ENCODE measurements at regions not wholly inside any gene's neighbourhood (a gene's known extent, or its start where the extent isn't known, plus 50 kb on each side); places are given as distances from the start of the nearest gene placed in this dataset.

GRCh38 chr17:63196772-63197335 lies 230.8 kb downstream of the TANC2 start:
- Histone ChIP-seq H3K4me1 (ENCODE audit: low read length) (peaks cover 18% of the 10 kb centered on the region), H3K9ac (ENCODE audit: low read length) (no peak overlapping the region), H3K4me2 (ENCODE audit: low read length) (peak overlapping the region; percentile 61), H3K27ac (ENCODE audit: low read length) (no peak overlapping the region), H3K27me3 (ENCODE audit: low read depth, low read length) (no peaks in the 10 kb centered on the region), H3K9me3 (ENCODE audit: insufficient read depth, low read length) (no peaks in the 10 kb centered on the region), H4K20me1 (ENCODE audit: insufficient read depth, low read length) (no peaks in the 10 kb centered on the region), H3K4me3 (ENCODE audit: low read length) (peak overlapping the region; percentile 29), H3K79me2 (ENCODE audit: low read length) (no peaks in the 10 kb centered on the region), H3K36me3 (replicated peaks; ENCODE audit: low read depth, low read length) (no peaks in the 10 kb centered on the region), H2AFZ (ENCODE audit: low read depth, low read length) (peak overlapping the region; percentile 78)
- TF ChIP-seq EZH2phosphoT487 (IDR thresholded peaks at IDR 0.05; ENCODE audit: low read depth) (no peak), CTCF (IDR thresholded peaks at IDR 0.05; ENCODE audit: low read depth, low read length) (no peak)

- no peak overlapping the region for H3K4me3 ChIP-seq (ENCODE audit: low read length)
- no peak for TF ChIP-seq EZH2phosphoT487 (IDR thresholded peaks at IDR 0.05; ENCODE audit: low read depth)
- no peak for TF ChIP-seq CTCF (IDR thresholded peaks at IDR 0.05; ENCODE audit: low read depth, low read length)
- no peak overlapping the region for H3K9ac ChIP-seq (ENCODE audit: low read length)
- no peaks in the 10 kb centered on the region for H4K20me1 ChIP-seq (ENCODE audit: insufficient read depth, low read length)
- H3K27me3 ChIP-seq (ENCODE audit: low read depth, low read length), result no peaks in the 10 kb centered on the region
- H3K4me1 ChIP-seq (ENCODE audit: low read length), result no peaks in the 10 kb centered on the region
- H3K4me2 ChIP-seq (ENCODE audit: low read length), result no peak overlapping the region
- H3K27ac ChIP-seq (ENCODE audit: low read length), result no peak overlapping the region
- no peaks in the 10 kb centered on the region for H3K79me2 ChIP-seq (ENCODE audit: low read length)
- no peak overlapping the region for H2AFZ ChIP-seq (ENCODE audit: low read depth, low read length)
- no peaks in the 10 kb centered on the region for H3K36me3 ChIP-seq (replicated peaks; ENCODE audit: low read depth, low read length)
- H3K9me3 ChIP-seq (ENCODE audit: insufficient read depth, low read length), result no peaks in the 10 kb centered on the region
Observed at GRCh38 chr17:63203652-63204051, 237.6 kb downstream of the TANC2 start.

- Histone ChIP-seq H3K4me1 (ENCODE audit: low read length) (peaks cover 13% of the 10 kb centered on the region), H3K9me3 (ENCODE audit: insufficient read depth, low read length) (no peaks in the 10 kb centered on the region), H3K79me2 (ENCODE audit: low read length) (no peaks in the 10 kb centered on the region), H3K4me3 (ENCODE audit: low read length) (no peak overlapping the region), H3K9ac (ENCODE audit: low read length) (no peak overlapping the region), H4K20me1 (ENCODE audit: insufficient read depth, low read length) (no peaks in the 10 kb centered on the region), H3K4me2 (ENCODE audit: low read length) (no peak overlapping the region), H3K36me3 (replicated peaks; ENCODE audit: low read depth, low read length) (peaks cover 4% of the 10 kb centered on the region), H2AFZ (ENCODE audit: low read depth, low read length) (peak overlapping the region; percentile 29; the same call in 1 of the 2 replicates), H3K27me3 (ENCODE audit: low read depth, low read length) (no peaks in the 10 kb centered on the region), H3K27ac (ENCODE audit: low read length) (no peak overlapping the region)
- TF ChIP-seq CTCF (IDR thresholded peaks at IDR 0.05; ENCODE audit: low read depth, low read length) (no peak), EZH2phosphoT487 (IDR thresholded peaks at IDR 0.05; ENCODE audit: low read depth) (no peak)
Observed at GRCh38 chr17:63221939-63222338, 224.2 kb downstream of the CYB561 start.

GRCh38 chr17:63222655-63223054 lies 223.5 kb downstream of the CYB561 start:
- Histone ChIP-seq H3K4me1 (ENCODE audit: low read length) (peaks cover 10% of the 10 kb centered on the region), H3K27ac (ENCODE audit: low read length) (no peak overlapping the region), H3K4me2 (ENCODE audit: low read length) (no peak overlapping the region), H2AFZ (ENCODE audit: low read depth, low read length) (no peak overlapping the region), H3K27me3 (ENCODE audit: low read depth, low read length) (no peaks in the 10 kb centered on the region), H3K79me2 (ENCODE audit: low read length) (no peaks in the 10 kb centered on the region), H3K4me3 (ENCODE audit: low read length) (no peak overlapping the region), H3K9me3 (ENCODE audit: insufficient read depth, low read length) (no peaks in the 10 kb centered on the region), H3K36me3 (replicated peaks; ENCODE audit: low read depth, low read length) (peaks cover 4% of the 10 kb centered on the region), H4K20me1 (ENCODE audit: insufficient read depth, low read length) (no peaks in the 10 kb centered on the region), H3K9ac (ENCODE audit: low read length) (no peak overlapping the region)
- TF ChIP-seq EZH2phosphoT487 (IDR thresholded peaks at IDR 0.05; ENCODE audit: low read depth), result no peak
- no peak for TF ChIP-seq CTCF (IDR thresholded peaks at IDR 0.05; ENCODE audit: low read depth, low read length)

Measured in OCI-LY3 (cell line).